HEK293 (cell line): ENCODE measurements at regions not wholly inside any gene's neighbourhood (a gene's known extent, or its start where the extent isn't known, plus 50 kb on each side); places are given as distances from the start of the nearest gene placed in this dataset.
"Not testable (repeated sequence)": the region's sequence is repeated elsewhere in the genome, so short reads cannot be mapped to it uniquely, and the experiment has no call there.

ENCODE experiments used
- CTCF ChIA-PET: fragments of 350-600 bp; formaldehyde crosslinking; extraction: SDS; loops from one replicate; lab custom pipeline; 2021; ENCODE audit warnings: antibody characterized with exemption; lab: Yijun Ruan, JAX
- POLR2A ChIA-PET: fragments of 300-600 bp; formaldehyde crosslinking; extraction: SDS; loops from one replicate; lab custom pipeline; 2020; ENCODE audit warnings: antibody characterized with exemption, inconsistent platforms; lab: Yijun Ruan, JAX
- H3K27ac ChIP-seq: fragments of 200-500 bp; sonication (Bioruptor generic); 2 replicates; pipeline ENCODE4 v1.5.1; 2014; ENCODE audit warnings: low read depth, low read length, control low read depth, inconsistent platforms; ENCODE audit errors: extremely low read depth
- H3K36me3 ChIP-seq, 2 experiments: fragments of 200-500 bp in 1 of 2; sonication (Bioruptor generic) in 1 of 2; 1 replicate in 1 of 2; 2 replicates in 1 of 2; pipeline ENCODE4 v1.5.1; 2014 to 2017; ENCODE audit warnings: inconsistent platforms in 2 of 2, low read length in 2 of 2; ENCODE audit not compliant: control insufficient read depth in 2 of 2, insufficient read depth in 1 of 2
- H3K4me1 ChIP-seq: fragments of 200-500 bp; sonication (Bioruptor generic); 2 replicates; pipeline ENCODE4 v1.5.1; 2014; ENCODE audit warnings: mild to moderate bottlenecking, low read length, inconsistent platforms; ENCODE audit not compliant: control insufficient read depth, insufficient read depth
- H3K4me3 ChIP-seq: 2 replicates; pipeline ENCODE4 v1.5.1; 2011; ENCODE audit warnings: low read depth, mild to moderate bottlenecking, control low read depth, low read length, moderate library complexity
- H3K9me3 ChIP-seq: fragments of 200-500 bp; sonication (Bioruptor generic); 2 replicates; pipeline ENCODE4 v1.5.1; 2014; ENCODE audit warnings: low read depth, low read length, inconsistent platforms; ENCODE audit not compliant: control insufficient read depth, insufficient read depth
- FEZF1 ChIP-seq: fragments of 450-650 bp; formaldehyde crosslinking; IDR thresholded peaks from 2 replicates; pipeline ENCODE4 v1.5.1; 2016; ENCODE audit warnings: missing biosample characterization, missing genetic modification characterization
- HOXC10 ChIP-seq: sonication (generic); formaldehyde crosslinking; IDR thresholded peaks from 2 replicates; pipeline ENCODE4 v1.8.1; 2023; ENCODE audit warnings: mild to moderate bottlenecking, missing genetic modification reagents
- SP2 ChIP-seq: fragments of 450-650 bp; formaldehyde crosslinking; IDR thresholded peaks from 2 replicates; pipeline ENCODE4 v1.5.1; 2016; ENCODE audit warnings: missing biosample characterization, missing genetic modification characterization
- YY1 ChIP-seq: fragments of 450-650 bp; formaldehyde crosslinking; IDR thresholded peaks from 2 replicates; pipeline ENCODE4 v1.5.1; 2018; ENCODE audit warnings: missing biosample characterization, missing genetic modification characterization
- ZNF138 ChIP-seq: fragments of 450-650 bp; formaldehyde crosslinking; IDR thresholded peaks from 2 replicates; pipeline ENCODE4 v1.5.1; 2016; ENCODE audit warnings: missing biosample characterization, missing genetic modification characterization, borderline replicate concordance
- ZNF157 ChIP-seq: fragments of 450-650 bp; formaldehyde crosslinking; IDR thresholded peaks from 2 replicates; pipeline ENCODE4 v1.5.1; 2016; ENCODE audit warnings: missing biosample characterization, missing genetic modification characterization
- ZNF221 ChIP-seq: fragments of 450-650 bp; formaldehyde crosslinking; IDR thresholded peaks from 2 replicates; pipeline ENCODE4 v1.5.1; 2017; ENCODE audit warnings: missing biosample characterization, missing genetic modification characterization, borderline replicate concordance
- ZNF223 ChIP-seq: fragments of 450-650 bp; formaldehyde crosslinking; IDR thresholded peaks from 2 replicates; pipeline ENCODE4 v1.5.1; 2016; ENCODE audit warnings: missing biosample characterization, missing genetic modification characterization
- ZNF23 ChIP-seq: fragments of 450-650 bp; formaldehyde crosslinking; IDR thresholded peaks from 2 replicates; pipeline ENCODE4 v1.5.1; 2016; ENCODE audit warnings: missing biosample characterization, missing genetic modification characterization, borderline replicate concordance
- ZNF248 ChIP-seq: fragments of 450-650 bp; formaldehyde crosslinking; IDR thresholded peaks from 2 replicates; pipeline ENCODE4 v1.5.1; 2017; ENCODE audit warnings: missing biosample characterization, missing genetic modification characterization
- ZXDB ChIP-seq: fragments of 450-650 bp; formaldehyde crosslinking; IDR thresholded peaks from 2 replicates; pipeline ENCODE4 v1.5.1; 2016; ENCODE audit warnings: missing biosample characterization, missing genetic modification characterization
- TF ChIP-seq, protein P1 (sequence below): sonication (generic); formaldehyde crosslinking; IDR thresholded peaks from 2 replicates; pipeline ENCODE4 v1.8.1; 2022; ENCODE audit warnings: mild to moderate bottlenecking, moderate library complexity, missing genetic modification reagents
- TF ChIP-seq, protein P2 (sequence below): fragments of 450-650 bp; formaldehyde crosslinking; IDR thresholded peaks from 2 replicates; pipeline ENCODE4 v1.5.1; 2016; ENCODE audit warnings: missing biosample characterization, missing genetic modification characterization, borderline replicate concordance
- TF ChIP-seq, protein P3 (sequence below): fragments of 450-650 bp; formaldehyde crosslinking; optimal IDR thresholded peaks from 2 replicates; pipeline ENCODE3; 2016; ENCODE audit warnings: missing biosample characterization, mild to moderate bottlenecking, missing genetic modification characterization
- TF ChIP-seq, protein P4 (sequence below): fragments of 450-650 bp; formaldehyde crosslinking; IDR thresholded peaks from 2 replicates; pipeline ENCODE4 v1.5.1; 2016; ENCODE audit warnings: missing biosample characterization, missing genetic modification characterization

DNA sequence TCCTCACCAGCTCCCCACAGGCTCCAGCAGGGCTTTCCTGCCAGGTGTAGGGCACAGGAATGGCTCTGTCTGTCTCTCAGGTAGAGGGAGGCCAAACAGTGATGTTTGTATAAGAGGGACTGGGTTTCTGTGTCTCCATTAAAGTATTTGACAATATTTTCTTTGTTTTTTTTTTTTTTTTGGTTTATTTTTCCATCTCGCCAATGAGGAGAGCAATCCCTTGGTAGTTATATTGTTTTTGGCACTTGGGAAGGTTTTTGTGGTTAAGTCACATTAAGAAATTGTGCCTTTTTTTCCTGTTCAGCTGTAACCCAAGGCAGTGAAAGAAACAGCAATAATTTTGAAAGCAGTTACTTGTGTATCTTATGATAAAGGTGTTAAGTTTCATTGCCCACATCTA, 234.6 kb upstream of the PRSS1 start:
- H3K9me3 ChIP-seq, POLR2A ChIA-PET, H3K4me3 ChIP-seq, H3K27ac ChIP-seq, H3K36me3 ChIP-seq, H3K4me1 ChIP-seq: not testable (repeated sequence)
- CTCF ChIA-PET: interaction anchor here (1.0 to 1.5 kb wide), 5 partner anchors 10 to 102 kb away, joined by 3 to 9 read pairs (median 3); no protein-coding TSS in a partner anchor
- peak; percentile 38; the same call in 1 of the 2 replicates for TF ChIP-seq FEZF1

DNA sequence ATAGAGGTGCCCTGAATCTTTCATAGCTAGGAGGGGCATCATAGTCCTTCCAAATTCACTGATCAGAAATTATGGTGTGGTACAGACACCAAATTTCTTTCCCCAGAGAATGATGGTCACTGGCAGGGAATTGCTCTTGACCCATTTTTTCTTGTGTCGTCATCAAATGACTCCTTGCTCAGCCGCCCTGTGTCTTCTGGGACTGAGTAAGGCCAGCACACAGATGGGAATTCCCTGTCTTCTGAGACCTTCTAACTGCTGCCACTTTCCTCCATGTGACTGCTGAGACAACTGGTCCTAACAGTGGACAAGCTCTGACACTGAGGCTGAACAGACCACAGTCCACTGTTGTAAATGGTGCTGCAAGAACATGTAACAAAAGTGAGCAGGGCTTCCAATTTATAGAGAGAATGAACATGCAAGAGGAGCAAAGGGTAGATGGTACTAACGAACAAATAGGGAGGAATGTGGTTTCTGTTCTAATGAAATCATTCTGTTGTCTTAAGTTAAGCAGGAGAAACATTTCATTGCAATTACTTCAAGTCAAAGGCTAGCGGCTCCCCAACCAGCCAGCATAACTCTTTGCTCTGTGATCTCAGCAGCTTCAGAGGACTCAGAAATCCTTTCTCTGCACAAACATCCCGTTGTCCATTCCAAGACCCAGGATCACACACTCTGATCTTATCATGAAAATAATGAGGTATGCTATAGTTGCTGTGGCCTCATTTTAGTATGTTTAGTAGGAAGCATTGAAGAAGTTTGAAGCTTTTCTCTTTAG, 235.9 kb upstream of the PRSS1 start:
- no peaks in the 10 kb centered on the region for H3K4me1 ChIP-seq
- no peaks in the 10 kb centered on the region for H3K9me3 ChIP-seq
- POLR2A ChIA-PET: no interaction called here
- no peaks in the 10 kb centered on the region for H3K36me3 ChIP-seq
- no peak overlapping the region for H3K4me3 ChIP-seq
- TF ChIP-seq ZNF157 (tag by site-specific recombination) (no peak), ZNF248 (tag by site-specific recombination) (no peak)
- TF ChIP-seq, all 188 proteins: peak for 0
- no peak overlapping the region for H3K27ac ChIP-seq
- CTCF ChIA-PET: interaction anchor here (0.6 to 1.5 kb wide), 8 partner anchors 8 to 157 kb away, joined by 3 to 9 read pairs (median 3); no protein-coding TSS in a partner anchor

DNA sequence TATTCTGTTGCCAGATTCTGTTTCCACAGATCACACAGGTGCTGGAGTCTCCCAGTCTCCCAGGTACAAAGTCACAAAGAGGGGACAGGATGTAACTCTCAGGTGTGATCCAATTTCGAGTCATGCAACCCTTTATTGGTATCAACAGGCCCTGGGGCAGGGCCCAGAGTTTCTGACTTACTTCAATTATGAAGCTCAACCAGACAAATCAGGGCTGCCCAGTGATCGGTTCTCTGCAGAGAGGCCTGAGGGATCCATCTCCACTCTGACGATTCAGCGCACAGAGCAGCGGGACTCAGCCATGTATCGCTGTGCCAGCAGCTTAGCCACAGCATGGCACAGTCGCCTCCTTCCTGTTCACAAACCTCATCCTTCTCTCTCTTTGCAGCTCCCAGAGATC, 237.5 kb upstream of the PRSS1 start:
- H3K9me3 ChIP-seq: no peaks in the 10 kb centered on the region
- no peaks in the 10 kb centered on the region for H3K4me1 ChIP-seq
- no peak overlapping the region for H3K4me3 ChIP-seq
- H3K36me3 ChIP-seq: no peaks in the 10 kb centered on the region
- POLR2A ChIA-PET: no interaction called here
- TF ChIP-seq YY1 (no peak), ZXDB (tag by site-specific recombination) (no peak), ZNF138 (tag by site-specific recombination) (no peak)
- TF ChIP-seq, protein P1, sequence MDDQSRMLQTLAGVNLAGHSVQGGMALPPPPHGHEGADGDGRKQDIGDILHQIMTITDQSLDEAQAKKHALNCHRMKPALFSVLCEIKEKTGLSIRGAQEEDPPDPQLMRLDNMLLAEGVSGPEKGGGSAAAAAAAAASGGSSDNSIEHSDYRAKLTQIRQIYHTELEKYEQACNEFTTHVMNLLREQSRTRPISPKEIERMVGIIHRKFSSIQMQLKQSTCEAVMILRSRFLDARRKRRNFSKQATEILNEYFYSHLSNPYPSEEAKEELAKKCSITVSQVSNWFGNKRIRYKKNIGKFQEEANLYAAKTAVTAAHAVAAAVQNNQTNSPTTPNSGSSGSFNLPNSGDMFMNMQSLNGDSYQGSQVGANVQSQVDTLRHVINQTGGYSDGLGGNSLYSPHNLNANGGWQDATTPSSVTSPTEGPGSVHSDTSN (CRISPR knock-in tag): no peak
- TF ChIP-seq, protein P2, sequence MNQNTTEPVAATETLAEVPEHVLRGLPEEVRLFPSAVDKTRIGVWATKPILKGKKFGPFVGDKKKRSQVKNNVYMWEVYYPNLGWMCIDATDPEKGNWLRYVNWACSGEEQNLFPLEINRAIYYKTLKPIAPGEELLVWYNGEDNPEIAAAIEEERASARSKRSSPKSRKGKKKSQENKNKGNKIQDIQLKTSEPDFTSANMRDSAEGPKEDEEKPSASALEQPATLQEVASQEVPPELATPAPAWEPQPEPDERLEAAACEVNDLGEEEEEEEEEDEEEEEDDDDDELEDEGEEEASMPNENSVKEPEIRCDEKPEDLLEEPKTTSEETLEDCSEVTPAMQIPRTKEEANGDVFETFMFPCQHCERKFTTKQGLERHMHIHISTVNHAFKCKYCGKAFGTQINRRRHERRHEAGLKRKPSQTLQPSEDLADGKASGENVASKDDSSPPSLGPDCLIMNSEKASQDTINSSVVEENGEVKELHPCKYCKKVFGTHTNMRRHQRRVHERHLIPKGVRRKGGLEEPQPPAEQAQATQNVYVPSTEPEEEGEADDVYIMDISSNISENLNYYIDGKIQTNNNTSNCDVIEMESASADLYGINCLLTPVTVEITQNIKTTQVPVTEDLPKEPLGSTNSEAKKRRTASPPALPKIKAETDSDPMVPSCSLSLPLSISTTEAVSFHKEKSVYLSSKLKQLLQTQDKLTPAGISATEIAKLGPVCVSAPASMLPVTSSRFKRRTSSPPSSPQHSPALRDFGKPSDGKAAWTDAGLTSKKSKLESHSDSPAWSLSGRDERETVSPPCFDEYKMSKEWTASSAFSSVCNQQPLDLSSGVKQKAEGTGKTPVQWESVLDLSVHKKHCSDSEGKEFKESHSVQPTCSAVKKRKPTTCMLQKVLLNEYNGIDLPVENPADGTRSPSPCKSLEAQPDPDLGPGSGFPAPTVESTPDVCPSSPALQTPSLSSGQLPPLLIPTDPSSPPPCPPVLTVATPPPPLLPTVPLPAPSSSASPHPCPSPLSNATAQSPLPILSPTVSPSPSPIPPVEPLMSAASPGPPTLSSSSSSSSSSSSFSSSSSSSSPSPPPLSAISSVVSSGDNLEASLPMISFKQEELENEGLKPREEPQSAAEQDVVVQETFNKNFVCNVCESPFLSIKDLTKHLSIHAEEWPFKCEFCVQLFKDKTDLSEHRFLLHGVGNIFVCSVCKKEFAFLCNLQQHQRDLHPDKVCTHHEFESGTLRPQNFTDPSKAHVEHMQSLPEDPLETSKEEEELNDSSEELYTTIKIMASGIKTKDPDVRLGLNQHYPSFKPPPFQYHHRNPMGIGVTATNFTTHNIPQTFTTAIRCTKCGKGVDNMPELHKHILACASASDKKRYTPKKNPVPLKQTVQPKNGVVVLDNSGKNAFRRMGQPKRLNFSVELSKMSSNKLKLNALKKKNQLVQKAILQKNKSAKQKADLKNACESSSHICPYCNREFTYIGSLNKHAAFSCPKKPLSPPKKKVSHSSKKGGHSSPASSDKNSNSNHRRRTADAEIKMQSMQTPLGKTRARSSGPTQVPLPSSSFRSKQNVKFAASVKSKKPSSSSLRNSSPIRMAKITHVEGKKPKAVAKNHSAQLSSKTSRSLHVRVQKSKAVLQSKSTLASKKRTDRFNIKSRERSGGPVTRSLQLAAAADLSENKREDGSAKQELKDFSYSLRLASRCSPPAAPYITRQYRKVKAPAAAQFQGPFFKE (tag by site-specific recombination): no peak
- TF ChIP-seq, all 188 proteins: peak for 0
- no peak overlapping the region for H3K27ac ChIP-seq
- CTCF ChIA-PET: interaction anchor here (1.0 kb wide), 1 partner anchor 26 kb away, joined by 3 read pairs; no protein-coding TSS in a partner anchor

DNA sequence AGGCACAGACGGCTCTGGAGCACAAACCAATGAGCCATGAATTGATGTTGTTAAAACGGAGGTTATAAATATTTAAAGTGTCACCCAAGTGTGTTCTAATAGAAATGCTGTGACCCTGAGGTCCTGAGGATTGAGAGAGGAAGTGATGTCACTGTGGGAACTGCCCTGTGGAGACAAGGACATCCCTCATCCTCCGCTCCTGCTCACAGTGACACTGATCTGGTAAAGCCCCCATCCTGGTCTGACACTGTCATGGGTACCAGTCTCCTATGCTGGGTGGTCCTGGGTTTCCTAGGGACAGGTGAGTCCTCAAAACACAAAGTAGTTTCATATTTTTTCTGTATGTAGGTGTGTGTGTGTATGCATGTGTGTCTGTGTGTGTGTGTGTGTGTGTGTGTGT, 237.9 kb upstream of the PRSS1 start:
- Histone ChIP-seq H3K4me3 (no peak overlapping the region), H3K4me1 (no peaks in the 10 kb centered on the region), H3K36me3 (no peaks in the 10 kb centered on the region), H3K27ac (no peak overlapping the region), H3K9me3 (no peaks in the 10 kb centered on the region)
- ChIA-PET CTCF (interaction anchor here (1.2 kb wide), 1 partner anchor 173 kb away, joined by 4 read pairs; no protein-coding TSS in a partner anchor), POLR2A (no interaction called here)
- TF ChIP-seq HOXC10 (CRISPR knock-in tag): no peak
- no peak for TF ChIP-seq FEZF1
- TF ChIP-seq, protein P3, sequence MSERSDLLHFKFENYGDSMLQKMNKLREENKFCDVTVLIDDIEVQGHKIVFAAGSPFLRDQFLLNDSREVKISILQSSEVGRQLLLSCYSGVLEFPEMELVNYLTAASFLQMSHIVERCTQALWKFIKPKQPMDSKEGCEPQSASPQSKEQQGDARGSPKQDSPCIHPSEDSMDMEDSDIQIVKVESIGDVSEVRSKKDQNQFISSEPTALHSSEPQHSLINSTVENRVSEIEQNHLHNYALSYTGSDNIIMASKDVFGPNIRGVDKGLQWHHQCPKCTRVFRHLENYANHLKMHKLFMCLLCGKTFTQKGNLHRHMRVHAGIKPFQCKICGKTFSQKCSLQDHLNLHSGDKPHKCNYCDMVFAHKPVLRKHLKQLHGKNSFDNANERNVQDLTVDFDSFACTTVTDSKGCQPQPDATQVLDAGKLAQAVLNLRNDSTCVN (tag by site-specific recombination): no peak
- no peak for TF ChIP-seq ZNF23 (tag by site-specific recombination)
- TF ChIP-seq, protein P4, sequence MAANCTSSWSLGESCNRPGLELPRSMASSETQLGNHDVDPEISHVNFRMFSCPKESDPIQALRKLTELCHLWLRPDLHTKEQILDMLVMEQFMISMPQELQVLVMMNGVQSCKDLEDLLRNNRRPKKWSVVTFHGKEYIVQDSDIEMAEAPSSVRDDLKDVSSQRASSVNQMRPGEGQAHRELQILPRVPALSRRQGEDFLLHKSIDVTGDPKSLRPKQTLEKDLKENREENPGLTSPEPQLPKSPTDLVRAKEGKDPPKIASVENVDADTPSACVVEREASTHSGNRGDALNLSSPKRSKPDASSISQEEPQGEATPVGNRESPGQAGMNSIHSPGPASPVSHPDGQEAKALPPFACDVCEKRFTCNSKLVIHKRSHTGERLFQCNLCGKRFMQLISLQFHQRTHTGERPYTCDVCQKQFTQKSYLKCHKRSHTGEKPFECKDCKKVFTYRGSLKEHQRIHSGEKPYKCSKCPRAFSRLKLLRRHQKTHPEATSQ (tag by site-specific recombination): no peak
- no peak for TF ChIP-seq ZNF221
- TF ChIP-seq ZNF223 (tag by site-specific recombination): no peak
- TF ChIP-seq SP2 (tag by site-specific recombination): no peak
